Superior temporal gyrus (tissue), 1 donor: ENCODE measurements at regions not wholly inside any gene's neighbourhood (a gene's known extent, or its start where the extent isn't known, plus 50 kb on each side); places are given as distances from the start of the nearest gene placed in this dataset.
"Not testable (repeated sequence)": the region's sequence is repeated elsewhere in the genome, so short reads cannot be mapped to it uniquely, and the experiment has no call there.

ENCODE experiments used
- DNase-seq: peaks from one replicate; pipeline ENCODE4 v3.0.0-alpha.2; 2016; ENCODE audit errors: extremely low spot score

DNA sequence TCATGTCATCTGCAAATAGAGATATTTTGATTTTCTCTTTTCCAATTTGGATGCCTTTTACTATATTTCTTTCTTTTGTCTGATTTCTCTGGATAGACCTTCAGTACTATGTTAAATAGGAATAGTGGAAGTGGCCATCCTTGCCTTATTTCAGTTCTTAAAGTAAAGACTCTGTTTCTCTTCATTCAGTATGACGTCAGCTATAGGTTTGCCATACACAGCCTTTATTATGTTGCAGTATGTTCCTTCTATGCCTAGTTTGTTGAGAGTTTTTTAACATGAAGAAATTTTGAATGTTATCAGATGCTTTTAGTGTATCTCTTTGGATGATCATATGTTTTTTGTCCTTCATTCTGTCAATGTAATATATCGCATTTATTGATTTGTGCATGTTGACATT, 566.7 kb upstream of the ROBO1 start:
- DNase-seq = no peak

DNA sequence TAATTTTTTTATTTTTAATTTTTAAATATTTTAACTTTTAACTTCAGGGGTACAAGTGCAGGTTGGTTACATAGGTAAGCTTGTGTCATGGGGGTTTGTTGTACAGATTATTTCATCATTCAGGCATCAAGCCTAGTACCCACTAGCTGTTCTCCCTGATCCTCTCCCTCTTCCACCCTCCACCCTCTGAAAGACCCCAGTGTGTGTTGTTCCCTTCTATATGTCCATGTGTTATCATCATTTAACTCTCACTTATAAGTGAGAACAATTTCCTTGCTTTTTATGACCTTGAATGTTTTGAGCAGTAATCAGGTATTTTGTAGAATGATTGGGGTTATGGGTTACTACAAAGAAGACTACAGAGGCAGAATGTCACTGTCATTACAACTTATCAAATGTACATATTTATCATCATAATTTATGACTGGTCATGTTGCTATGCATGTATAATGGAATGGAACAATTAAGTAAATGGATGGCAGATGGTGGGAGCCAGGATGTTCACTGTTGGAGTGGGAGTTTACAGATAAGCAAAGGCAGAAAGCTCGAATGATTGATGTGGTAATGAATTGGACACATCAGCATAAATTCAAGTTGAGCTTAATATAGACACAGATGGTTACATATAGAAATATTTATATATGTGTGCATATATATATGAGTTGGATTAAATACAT, 563.8 kb upstream of the ROBO1 start:
- no peak for DNase-seq

DNA sequence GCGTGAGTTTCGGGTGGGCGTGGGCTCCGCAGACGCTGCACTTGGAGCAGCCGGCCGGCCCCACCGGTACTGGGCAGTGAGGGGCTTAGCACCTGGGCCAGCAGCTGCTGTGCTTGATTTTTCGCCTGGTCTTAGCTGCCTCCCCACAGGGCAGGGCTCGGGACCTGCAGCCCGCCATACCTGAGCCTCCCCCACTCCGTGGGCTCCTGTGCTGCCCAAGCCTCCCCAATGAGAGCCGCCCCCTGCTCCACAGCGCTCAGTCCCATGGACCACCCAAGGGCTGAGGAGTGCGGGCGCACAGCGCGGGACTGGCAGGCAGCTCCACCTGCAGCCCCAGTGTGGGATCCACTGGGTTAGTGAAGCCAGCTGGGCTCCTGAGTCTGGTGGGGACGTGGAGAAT, 546.7 kb upstream of the ROBO1 start:
- DNase-seq = not testable (repeated sequence)

DNA sequence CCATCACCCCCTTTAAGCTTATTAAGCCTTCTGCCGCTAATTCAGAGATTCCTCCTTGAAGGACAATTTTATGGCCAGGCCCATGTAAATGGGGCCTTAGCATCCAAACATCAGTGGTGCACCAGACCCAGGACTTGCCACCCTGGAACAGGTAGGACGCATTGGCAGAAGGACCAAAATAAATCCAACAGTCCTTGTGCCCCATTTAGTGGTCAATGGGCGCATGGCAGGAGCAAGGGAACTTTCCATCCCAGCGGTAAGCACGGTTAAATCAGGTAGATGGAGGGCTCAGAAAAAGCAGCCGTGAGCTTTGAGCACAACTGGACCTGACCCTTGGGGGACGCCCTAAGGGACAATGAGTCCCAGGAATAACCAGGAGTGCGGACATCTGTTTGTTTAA, 540.8 kb upstream of the ROBO1 start:
- no peak for DNase-seq

DNA sequence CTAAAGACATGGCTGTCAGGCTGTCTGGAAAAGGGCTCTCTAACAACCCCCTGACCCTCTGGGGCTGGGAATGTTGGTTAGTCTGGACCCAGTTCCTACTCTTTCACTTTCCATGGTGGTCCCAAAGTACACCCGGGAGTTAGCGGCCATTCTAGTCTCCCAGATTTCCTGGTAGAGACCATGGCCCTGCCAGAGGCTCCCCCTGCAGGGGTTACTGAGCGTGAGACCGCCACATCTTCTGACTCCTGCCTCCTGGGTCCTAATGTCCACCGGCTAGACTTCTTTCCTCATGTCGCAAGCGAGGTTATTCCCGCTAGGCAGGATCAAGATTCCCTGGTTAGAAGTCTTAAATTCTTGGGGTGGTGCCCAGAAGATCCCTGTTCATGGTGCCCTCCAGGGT, 540.0 kb upstream of the ROBO1 start:
- DNase-seq = no peak

DNA sequence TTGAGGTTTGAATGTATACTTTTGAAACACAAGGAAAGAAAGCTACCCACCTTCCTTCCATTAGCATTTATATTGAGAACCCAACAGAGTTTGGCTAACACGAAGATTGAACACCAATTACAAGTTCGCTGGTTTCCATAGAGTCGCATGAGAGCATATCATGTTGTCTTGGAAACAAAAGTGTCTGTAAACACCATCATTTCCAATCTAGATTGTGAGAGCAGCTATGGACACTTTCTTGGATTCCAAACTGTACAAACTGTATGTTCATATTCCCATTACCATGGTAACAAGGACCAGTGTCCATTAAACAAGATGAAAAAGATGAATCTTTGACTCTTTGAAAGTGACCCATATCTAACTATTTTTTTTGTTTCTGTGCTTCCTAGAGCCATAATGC, 529.9 kb upstream of the ROBO1 start:
- no peak for DNase-seq

DNA sequence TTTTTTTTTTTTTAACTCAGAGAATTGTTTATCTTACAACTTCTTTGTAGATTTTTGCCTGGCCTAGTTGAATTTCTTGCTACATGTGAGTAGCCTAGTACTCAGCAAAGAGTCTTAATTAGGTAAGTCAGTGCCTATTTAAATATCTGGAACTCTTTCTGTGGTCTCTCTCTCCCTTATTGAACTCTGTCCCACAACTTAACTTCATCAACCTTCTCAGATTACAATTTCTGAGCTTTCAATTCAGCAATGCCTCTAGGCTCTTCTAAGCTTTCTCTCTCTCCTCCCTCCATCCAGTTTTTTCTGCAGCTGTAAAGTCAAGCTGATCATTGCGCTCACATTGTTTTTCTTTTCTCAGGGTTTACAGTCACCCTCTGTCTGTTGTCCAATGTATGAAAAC, 517.6 kb upstream of the ROBO1 start:
- DNase-seq = no peak

DNA sequence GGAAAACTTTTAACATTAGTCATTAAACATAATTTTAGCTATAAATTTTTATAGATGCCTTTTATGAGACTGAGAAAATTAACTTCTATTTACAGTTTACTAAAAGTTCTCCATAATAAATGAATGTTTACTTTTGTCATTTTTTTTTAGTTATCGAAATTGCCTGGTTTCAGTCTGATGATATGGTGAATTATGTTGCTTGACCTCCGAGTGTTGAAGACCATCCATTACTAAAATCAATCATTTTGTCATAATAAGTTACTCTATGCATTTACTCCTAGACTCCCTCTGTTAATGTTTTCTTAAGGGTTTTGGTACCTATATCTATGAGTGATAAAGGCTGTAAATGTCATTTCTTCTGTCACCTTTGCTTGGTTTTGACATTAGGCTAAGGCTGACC, 516.0 kb upstream of the ROBO1 start:
- no peak for DNase-seq

DNA sequence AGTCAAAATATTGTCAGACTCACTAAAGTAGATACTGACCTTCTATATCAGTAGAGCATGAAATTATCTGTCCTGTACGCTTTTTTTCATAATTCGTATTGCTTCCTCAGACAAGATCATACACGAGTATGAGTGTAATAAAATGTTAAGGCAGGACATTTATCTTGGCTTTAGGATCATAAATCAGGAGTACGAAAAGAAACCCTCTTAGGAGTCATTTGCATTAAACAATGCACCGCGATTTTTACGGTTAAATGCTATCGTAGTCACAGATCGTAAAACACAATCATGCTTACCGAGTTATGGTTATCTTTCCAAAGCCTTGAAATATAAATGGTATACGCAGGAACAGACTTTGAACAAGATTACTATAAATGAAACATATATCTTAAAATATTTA, 510.3 kb upstream of the ROBO1 start:
- no peak for DNase-seq

DNA sequence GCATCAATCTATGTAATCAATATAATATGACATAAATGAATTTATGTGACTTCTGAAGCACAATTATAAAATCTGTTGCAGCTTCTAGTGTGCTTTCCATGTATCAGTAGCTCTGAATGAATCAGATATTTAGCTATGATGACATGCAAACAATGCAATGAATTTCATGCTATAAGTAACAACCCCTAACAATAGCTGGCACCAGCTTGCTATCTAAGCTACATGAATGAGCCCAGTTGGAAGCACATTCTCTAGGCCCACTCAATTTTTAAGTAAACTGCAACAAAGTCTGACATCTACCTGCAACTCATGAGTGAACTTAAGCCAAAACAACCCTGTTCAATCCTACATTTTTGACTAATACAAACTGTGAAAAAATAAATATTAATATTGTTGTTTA, 507.3 kb upstream of the ROBO1 start:
- no peak for DNase-seq

DNA sequence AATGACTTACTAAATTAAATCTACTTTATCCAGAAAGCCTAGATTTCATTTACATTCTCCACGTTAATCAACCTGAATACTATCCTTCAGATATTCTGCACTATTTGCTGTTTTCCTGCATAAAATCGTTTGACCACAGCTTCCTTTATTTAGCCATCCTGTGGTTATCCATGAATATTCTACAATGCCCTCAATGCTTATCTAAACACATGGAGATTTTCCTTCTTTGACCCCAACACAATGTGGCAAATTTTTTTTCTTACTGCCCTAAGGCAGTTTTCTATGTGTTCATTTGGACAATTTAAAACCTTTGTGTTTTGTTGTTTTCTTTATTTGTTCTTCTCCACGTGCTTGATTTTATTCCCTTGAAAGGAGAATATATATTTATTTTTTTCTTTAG, 495.5 kb upstream of the ROBO1 start:
- no peak for DNase-seq

DNA sequence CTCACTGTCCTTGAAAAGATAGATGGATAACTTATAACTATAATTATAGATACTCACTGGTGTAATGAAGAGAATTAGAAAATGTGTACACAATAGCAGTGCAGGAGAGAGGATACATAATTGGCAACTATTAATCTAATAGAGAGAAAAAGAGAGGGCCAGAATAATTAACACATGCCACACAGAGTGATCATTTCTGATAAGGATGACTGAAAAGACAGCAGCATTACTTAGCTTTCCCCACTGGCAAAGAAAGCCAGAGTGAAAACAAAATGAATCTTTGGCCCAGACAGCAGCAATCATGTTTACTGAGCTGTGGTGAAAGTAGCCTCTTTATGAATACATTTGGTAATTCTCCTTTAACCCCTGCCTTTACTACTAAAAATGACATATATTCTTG, 493.3 kb upstream of the ROBO1 start:
- DNase-seq = no peak

DNA sequence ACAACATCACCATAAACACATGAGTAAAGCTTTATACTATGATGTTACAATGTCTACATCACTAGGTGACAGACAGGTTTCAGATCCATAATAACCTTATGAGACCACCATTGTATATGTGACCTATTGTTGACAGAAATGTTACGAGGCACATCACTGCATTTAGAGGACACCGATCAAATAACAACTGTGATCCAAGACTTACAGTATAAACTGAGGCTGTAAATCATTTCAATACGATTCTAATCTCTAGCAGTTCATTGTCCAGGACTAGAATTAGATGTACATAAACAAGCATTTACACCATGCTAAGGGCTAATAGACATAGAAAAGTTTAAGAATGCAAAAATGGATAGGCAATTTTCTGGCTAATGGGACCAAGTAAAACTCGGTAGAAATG, 491.9 kb upstream of the ROBO1 start:
- DNase-seq = no peak

DNA sequence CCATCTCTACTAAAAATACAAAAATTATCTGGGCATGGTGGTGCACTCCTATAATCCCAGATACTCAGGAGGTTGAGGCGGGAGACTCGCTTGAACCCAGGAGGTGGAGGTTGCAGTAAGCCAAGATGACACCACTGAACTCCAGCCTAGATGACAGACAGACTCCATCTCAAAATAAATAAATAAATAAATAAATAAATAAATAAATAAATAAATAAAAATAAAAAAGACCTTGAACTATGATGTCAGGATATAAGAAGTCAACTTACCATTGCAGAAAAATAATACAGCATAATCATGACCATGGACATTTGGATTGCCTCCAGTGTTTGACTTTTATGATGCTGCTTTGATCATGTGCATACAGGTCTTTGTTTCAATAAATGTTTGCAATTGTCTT, 484.3 kb upstream of the ROBO1 start:
- no peak for DNase-seq

DNA sequence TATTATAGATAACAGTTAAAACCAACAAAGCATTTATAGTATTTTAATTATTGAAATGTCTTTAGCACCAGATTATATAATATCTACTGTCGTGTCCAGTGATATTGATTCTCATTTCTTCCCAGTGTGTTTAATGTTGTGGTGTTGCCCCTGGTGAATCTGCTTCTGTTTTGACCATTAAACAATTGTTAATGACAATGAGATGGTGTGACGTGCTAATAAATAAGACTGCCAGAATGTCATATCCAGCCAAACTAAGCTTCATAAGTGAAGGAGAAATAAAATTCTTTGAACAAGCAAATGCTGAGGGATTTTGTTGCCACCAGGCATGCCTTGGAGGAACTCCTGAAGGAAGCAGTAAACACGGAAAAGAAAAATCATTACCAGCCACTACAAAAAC, 480.0 kb upstream of the ROBO1 start:
- DNase-seq = no peak

DNA sequence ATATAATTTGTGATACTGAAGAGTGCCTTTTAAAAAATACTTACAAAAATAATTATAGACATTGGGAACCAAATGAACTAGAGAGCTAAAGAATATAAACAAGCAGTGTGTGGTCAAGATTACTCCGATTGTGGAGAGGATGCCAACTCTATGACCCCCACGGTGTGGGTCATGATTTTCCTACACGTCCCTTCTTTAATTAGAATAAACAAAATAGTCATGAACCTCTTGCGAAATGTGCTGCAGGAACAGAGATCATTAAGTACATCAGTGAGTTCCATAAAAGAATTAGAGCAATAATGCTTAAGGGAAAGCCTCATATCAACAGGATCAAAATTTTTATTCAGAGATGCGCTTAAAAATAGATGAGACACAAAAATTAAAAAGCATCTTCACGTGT, 476.6 kb upstream of the ROBO1 start:
- DNase-seq = no peak

DNA sequence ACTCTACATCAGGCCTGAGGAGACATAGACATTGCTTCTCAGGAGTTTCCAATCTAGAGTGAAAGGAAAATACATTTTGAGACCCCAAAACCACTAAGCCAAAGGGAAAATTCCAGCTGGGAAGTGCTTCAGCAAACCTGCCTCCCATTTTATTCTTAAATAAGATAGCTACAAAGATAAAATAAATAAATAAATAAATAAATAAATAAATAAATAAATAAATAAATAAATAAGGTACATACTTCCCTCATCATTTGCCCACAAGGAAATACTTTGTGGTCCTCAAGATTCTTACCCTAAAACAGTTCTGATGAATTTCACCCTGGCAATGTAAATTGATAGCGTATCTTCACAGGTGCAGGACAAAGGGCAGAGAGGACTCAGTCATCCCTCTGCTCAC, 474.0 kb upstream of the ROBO1 start:
- DNase-seq = no peak

DNA sequence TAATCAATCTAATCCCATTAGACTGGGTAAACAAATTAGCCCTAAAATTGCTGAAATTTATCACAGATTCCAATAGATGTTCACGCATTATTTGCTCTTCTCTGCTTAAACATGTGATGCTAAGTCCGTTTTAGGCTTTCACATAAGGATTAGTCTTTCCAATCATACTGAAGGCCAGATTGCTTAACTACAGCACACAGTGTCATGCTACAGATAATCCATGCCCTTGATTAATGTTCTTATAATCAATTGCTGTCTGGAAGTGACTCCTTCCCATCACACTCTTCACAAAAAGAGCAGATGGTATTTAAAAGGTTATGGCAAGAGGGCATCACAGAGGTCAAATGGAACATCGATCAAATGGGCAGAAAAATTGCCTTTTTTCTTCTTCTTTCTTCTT, 471.5 kb upstream of the ROBO1 start:
- no peak for DNase-seq

DNA sequence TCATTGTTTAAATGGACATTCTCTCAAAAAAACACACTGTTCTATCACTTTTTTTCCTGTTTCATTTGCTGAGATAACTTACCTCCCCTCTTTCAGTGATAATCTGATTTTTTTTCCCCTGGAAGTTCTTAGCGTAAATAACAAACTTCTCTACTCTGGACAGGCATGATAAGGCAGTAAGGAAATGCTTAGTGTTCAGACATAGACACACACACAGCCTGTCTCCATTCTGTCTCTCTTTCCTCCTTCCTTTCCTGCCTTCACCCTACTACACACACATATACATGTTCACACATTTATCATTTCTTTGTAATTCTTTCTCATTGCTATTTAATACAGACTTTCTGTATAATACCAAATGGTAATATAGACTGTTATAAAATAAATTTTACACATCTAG, 470.8 kb upstream of the ROBO1 start:
- DNase-seq = no peak

DNA sequence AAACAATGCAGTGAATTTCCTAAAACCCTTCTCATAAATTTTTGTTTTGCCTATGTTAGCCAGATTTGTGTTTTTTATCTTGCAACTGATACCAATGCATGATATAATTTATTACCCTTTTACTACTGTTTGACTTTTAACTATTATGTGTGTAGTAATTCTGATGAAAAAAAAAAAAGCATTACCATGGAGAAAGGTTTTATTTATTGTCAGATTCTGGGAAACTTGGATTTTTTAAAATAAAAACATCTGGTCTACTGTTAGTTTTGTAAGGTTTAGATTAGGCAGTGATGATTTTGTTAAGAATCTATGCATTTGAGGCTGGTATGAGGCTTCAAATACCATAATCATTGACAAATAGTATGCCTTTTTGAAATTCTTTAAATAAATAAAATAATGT, 470.4 kb upstream of the ROBO1 start:
- no peak for DNase-seq

DNA sequence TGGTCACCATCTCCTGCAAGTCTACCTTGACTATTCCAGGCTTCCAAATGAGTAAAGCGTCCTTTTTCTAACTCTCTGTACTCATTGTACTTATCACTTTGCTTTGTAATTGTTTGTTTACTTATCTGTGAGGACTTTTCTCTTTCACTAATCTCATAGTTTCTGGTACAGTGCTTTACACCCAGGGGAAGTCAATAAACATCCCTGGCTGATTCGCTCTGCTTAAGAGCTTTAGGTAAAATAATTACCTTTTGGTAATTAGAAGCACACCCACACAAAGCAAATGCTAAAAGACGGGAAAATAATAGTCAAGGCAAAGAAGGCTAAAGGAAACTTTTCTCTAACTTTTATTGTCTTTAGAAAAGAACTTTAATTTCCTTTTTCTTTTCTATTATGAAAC, 466.9 kb upstream of the ROBO1 start:
- no peak for DNase-seq

DNA sequence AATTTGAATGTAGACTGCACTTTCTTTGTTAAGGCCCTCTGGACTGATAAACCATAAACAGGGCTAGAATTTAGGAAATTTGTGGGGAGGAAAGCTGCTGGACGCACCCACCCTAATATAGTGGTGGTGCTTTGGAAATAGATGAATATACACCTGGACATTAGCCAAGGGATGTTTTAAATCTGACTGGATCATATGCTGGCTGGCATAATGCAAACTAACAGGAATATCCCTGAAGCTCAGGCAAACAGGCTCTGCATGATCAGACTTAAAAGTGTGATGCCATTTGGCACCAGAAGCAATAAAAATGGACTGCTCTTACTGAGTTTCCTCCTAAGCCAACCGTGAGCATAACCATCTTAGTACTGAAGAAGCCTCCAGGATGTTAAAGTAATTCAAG, 465.8 kb upstream of the ROBO1 start:
- DNase-seq = no peak

DNA sequence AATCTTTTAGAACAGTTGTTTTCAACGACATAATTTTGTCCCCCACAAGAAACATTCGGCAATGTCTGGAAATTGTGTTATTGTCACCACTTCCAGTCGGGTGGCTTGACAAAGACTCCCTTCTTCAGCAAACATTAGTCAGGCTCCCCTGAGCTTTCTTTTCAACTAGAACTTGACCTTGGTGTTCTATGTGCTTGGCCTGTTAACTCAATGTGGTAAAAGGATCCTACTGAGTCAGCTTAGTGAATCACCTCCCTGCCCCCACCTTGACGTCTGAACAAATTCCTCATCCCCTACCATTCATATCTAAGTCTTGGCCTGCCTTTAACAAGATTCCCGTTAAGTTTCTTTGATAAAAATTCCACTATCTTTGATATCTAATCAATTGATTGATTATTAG, 465.0 kb upstream of the ROBO1 start:
- no peak for DNase-seq

DNA sequence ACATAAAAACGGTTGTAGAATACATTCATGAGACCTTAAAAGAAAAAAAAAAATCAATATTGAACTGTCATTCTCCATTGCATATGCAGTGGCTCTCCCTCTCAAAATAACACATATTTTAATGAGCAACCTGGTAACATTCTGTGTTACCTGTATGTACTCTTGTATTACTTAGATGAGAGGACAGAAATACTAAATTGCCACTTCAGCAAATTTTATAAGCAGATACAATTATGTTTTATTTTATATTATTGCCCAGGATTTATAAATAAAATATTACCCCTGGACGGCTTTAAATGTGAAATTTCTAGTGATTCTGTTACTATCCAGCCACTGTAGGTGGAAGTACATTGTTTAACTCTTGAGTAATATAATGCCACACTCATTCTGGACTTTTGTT, 463.2 kb upstream of the ROBO1 start:
- no peak for DNase-seq

DNA sequence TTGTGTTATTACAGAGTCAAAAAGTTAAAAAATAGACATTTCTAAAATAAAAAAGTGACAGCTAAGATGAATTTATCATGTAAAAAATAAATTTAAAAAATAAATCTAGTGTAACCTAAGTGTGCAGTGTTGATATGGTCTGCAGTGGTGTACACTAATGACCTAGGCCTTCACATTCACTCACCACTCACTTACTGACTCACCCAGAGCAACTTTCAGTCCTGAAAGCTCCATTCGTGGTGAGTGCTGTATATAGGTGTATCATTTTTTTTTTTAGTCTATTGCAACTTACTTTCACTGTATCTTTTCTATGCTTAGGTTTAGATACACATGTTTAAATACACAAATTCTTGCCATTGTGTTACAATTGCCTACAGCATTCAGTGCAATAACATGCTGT, 459.4 kb upstream of the ROBO1 start:
- DNase-seq = no peak
